ENCODE measurements at regions not wholly inside any gene's neighbourhood (a gene's known extent, or its start where the extent isn't known, plus 50 kb on each side); places are given as distances from the start of the nearest gene placed in this dataset.

DNA sequence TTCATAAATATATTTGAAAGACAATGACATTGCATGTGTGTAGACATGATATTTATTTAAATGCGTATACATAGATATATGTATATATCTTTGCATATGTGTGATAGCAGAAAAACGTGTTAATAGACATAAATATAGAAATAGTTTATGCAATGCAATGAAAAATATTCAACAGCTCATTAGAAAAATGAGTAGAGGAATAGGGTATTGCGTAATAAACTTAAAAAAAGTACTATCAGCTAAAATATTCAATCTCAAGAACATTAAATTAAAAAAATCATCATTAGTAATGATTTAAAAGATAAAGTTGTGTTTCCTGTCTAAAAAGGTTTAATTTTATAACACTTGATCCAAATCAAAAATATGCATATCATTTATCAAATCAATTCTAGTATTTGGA is 2101.5 kb upstream of the TENM3 start:
- no peak for DNase-seq (ENCODE audit: low read depth)

DNA sequence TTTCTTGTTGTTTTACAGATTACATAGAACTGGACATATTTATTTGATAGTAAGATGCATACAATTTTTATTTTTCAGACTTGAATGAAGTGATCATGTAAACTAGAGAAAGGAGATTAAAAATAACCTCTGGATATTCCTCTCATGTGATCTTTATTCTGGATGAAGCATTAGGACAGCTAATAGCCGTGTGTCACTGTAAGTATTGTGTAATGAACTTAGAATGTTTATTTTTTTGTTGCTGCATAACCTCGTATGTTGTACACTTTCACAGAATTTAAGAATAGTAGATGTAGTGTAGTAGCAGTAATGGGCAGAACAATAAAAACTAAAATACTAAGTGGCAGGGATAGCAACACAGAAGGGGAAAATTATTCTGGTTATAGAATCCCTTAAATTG is 2094.5 kb upstream of the TENM3 start:
- no peak for DNase-seq (ENCODE audit: low read depth)

GRCh38 chr4:180150818-180151217 is 2092.4 kb upstream of the TENM3 start:
- no peak for DNase-seq (ENCODE audit: low read depth)

- DNase-seq (ENCODE audit: low read depth): no peak
These were observed 2090.4 kb upstream of the TENM3 start for GRCh38 chr4:180152831-180153230.

DNA sequence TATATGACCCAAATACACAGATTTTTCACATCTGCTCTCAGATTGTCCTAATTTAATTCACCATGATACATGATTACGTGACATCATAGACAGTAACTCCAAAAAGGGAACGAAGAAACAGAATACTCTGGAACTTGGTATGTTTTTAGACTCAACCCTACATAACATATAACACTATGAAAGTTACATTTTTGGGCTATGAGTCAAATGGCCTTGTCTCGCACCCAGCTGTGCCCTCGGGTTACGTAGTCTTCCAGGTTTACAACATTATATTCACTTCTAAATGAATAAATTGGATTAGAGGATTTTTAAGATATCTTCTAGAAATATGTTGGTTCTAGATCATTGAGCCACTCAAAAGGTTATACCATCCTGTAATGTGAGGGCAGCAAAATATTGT is 2089.6 kb upstream of the TENM3 start:
- DNase-seq (ENCODE audit: low read depth): no peak

DNA sequence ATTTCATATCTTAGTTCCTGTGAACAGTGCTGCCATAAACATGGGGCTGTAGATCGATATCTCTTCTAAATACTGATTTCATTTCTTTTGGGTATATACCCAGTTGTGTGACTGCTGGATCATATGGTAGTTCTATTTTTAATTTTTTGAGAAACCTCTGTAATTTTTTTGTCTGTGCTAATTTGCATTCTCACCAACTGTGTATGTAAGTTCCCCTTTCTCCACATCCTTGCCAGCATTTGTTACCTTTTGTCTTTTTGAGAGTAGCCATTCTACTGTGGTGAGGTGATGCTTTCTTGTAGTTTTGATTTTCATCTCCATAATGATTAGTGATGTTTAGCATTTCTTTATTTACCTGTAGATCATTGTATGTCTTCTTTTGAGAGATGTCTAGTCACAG is 2086.5 kb upstream of the TENM3 start:
- DNase-seq (ENCODE audit: low read depth): no peak

DNA sequence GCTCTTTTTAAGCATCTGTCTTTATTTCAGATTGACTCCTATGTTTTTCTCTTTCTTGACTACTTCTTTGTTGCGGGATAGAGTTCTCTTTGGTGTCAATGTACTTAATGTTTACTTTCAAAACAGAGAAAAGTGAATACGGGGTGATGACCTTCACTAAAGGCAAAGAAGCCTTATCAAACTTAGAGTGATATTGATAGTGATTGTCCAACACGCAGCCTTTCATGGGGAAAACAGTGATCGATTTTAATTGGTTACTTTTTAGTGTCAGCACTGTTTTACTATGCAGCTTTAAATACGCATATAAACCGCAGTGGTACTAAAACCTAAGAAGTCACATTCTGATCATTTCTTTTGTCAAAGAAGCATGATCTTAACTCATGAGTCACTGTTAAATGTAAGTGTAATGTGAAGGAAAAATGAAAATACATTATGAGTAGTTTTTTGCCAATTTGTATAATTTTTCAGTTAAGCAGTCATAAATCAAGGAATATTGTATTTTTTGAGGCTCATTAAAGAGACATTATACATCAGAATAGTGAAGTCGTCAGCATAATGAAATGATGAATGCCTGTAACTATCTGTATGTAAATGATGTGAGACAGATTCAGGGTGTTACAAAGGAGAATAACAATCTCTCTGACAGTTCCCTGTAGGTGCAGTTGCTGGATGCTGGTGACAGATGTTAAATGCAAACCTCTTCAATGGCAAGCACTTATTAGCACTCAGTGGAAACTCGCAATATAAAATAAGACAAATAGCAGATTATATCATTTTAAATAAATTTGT is 2082.8 kb upstream of the TENM3 start:
- DNase-seq (ENCODE audit: low read depth): no peak

GRCh38 chr4:180164799-180165198 is 2078.4 kb upstream of the TENM3 start:
- DNase-seq (ENCODE audit: low read depth): no peak

- no peak for DNase-seq (ENCODE audit: low read depth)
These were observed 2073.8 kb upstream of the TENM3 start for GRCh38 chr4:180169394-180169793.

GRCh38 chr4:180169966-180170365 is 2073.2 kb upstream of the TENM3 start:
- no peak for DNase-seq (ENCODE audit: low read depth)

DNA sequence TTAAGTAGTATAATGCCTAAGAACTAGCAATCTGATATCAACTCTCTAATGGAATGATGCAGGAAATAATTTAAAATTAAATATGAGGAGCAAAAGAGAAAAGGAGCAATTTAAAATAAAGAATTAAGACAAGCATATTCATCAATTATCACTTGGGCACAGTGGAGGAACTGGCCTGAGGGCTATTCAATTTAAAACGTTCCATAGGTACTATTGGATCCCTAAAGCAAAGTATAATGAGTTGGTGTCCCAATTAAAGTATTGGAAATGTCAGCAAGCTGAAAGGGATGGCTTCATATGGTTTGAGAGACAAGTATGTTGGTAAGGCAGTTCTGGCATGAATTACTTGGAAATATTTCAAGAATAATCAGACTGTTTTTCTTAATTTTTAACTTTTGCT is 2064.1 kb upstream of the TENM3 start:
- no peak for DNase-seq (ENCODE audit: low read depth)

- DNase-seq (ENCODE audit: low read depth): no peak
These were observed 2053.5 kb upstream of the TENM3 start for GRCh38 chr4:180189666-180190065.

- no peak for DNase-seq (ENCODE audit: low read depth)
These were observed 2052.8 kb upstream of the TENM3 start for GRCh38 chr4:180190382-180190781.

GRCh38 chr4:180197471-180197870 is 2045.7 kb upstream of the TENM3 start:
- DNase-seq (ENCODE audit: low read depth): no peak

DNA sequence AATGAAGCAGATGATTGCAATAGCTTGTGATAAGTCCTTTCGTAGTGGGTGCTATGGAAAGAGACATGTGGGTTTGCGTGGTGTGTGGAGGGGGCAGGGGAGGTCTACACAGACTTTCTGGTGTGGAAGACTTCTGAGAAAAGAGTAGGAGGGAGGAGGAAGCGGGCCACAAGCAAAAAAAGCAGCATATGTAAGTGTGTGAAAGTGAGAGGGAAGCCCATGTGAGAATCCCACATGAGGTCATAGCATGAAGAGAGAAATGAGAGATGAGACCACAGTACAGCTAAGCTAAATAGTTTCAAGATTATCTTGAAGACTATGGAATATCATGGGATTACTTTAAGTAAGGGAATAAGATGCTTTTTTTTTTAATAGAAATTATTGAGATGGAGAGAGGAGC is 2039.9 kb upstream of the TENM3 start:
- no peak for DNase-seq (ENCODE audit: low read depth)

- DNase-seq (ENCODE audit: low read depth): no peak
These were observed 2037.9 kb upstream of the TENM3 start for GRCh38 chr4:180205276-180205675.

DNA sequence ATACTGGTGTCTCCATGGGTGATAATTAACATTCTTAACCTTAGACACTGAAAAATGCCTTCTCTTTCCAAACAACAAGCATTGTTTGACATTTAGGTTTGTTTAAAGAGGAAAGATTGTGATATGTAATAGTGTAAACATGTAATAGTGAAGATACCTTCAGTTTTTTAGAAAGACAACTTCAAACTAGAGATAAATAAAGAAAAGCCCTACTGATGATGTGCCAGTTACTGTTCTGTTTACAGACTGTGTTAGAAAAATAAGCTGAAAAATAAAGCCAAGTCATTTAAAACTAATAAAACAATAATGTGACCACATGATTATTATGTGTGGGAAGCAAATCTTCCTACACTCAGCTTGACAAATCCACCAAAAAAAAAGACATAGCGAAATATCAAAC is 2035.3 kb upstream of the TENM3 start:
- DNase-seq (ENCODE audit: low read depth): no peak

DNA sequence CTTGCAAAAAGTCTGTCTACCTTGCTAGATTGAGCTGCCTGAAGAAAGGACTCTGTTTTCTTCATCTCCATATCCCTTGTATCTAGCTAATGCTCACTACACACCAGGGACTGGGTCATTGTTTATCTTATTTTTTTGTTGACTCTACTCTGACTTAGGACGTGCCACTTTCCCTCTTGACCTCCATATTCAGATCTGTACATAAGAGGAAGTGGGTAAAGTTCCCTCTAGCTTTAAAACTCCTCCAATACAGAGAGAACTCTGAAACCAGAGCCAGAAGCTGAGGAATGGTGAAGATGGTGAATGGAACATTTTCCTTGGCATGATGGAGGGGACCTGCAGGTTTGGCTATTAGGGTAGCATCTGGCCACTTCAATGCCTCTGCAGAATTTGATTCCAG is 2026.1 kb upstream of the TENM3 start:
- no peak for DNase-seq (ENCODE audit: low read depth)

DNA sequence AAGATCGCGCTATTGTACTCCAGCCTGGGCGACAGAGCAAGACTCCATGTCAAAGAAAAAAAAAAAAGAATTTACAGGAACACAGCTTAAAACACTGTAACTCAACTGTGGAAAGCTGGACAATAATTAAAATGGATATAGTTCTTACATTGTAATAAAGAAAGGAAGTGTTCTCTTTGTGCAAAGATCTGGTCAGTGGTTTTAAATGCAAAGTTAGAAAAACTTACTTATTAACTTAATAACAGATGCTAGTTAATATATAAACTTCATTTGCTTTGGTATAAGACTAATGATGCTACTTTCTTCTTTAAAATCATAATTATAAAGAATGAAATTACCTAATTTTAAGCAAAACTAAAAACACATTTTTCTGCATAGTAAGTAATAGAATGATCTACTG is 2024.1 kb upstream of the TENM3 start:
- no peak for DNase-seq (ENCODE audit: low read depth)

DNA sequence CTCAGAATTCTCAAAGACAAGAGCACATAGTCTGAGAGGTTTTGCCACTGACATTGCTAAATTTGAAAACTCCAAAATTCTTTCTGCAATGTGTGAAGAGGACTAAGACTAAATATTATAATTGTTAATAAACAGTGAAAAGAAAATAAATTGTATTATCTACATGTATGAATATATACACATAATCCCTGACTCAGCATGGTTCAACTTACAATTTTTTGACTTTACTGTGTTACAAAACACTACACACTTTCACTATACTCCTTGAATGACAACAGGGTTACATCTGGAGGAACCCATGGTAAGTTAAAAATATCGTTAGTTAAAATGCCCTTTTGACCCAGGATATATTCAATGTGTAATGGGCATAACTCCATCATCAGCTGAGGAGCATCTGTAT is 2017.2 kb upstream of the TENM3 start:
- no peak for DNase-seq (ENCODE audit: low read depth)

GRCh38 chr4:180234730-180235129 is 2008.5 kb upstream of the TENM3 start:
- DNase-seq (ENCODE audit: low read depth): no peak

- no peak for DNase-seq (ENCODE audit: low read depth)
These were observed 2002.5 kb upstream of the TENM3 start for GRCh38 chr4:180240670-180241069.

DNA sequence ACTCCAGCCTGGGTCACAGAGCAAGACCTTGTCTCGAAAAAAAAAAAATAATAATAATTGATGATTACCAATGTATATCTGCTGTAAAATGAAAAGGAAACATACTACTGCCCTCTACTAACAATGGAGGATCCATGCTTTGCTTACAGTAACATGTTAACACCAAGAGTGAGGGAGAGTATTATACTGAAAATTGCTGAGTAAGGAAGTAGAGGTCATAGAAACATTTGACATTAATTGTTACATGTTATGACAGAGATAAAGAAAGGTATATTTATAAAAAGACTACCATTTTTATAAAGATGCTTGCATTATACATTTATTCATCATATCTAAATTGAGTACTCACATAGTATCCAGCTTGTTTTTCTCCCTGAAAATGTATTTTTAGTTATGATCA is 1989.8 kb upstream of the TENM3 start:
- DNase-seq (ENCODE audit: low read depth): no peak

DNA sequence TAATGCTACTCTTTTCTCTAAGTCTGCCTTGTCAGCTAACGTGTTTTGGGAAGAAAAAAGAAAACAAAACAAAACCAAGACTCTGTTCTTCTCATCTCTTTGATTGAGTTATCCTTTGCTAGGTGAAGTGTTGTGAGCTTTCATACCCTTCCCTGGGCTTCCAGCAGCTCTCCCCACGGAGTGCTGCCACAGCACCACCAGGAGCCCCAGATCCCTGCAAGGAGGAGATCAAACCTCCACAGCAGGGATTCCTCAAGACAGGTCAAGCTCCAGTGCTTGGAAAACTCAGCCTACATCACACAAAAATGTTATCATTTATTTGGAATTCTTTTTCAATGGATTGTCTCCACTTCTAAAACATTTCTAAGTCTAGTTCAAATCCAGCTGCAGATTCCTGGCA is 1981.9 kb upstream of the TENM3 start:
- no peak for DNase-seq (ENCODE audit: low read depth)

DNA sequence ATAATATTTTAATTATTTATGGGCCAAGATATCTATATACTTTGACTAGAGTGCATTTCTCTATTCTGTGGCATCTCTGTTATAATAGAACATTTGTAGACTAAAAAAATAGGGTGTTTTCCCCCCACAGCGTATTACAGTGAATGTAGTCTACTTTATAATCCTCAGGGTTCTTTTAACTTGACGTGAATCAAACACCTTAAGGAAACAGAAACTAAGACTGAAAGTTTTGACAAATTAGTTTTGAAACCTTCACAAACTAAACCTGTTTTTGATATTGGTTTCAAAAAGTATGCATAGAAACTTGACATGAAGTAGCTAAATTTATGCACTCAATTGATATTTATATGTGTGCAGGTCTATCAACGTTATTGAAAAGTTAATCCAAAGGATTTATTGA is 1963.1 kb upstream of the TENM3 start:
- DNase-seq (ENCODE audit: low read depth): no peak
